GM12872 (cell line): ENCODE measurements at regions not wholly inside any gene's neighbourhood (a gene's known extent, or its start where the extent isn't known, plus 50 kb on each side); places are given as distances from the start of the nearest gene placed in this dataset.

ENCODE experiments used
- CTCF ChIP-seq: IDR thresholded peaks from 3 replicates; pipeline ENCODE4 v1.5.1; 2011; ENCODE audit warnings: low read depth, mild to moderate bottlenecking, low read length, moderate library complexity; ENCODE audit not compliant: insufficient read depth

DNA sequence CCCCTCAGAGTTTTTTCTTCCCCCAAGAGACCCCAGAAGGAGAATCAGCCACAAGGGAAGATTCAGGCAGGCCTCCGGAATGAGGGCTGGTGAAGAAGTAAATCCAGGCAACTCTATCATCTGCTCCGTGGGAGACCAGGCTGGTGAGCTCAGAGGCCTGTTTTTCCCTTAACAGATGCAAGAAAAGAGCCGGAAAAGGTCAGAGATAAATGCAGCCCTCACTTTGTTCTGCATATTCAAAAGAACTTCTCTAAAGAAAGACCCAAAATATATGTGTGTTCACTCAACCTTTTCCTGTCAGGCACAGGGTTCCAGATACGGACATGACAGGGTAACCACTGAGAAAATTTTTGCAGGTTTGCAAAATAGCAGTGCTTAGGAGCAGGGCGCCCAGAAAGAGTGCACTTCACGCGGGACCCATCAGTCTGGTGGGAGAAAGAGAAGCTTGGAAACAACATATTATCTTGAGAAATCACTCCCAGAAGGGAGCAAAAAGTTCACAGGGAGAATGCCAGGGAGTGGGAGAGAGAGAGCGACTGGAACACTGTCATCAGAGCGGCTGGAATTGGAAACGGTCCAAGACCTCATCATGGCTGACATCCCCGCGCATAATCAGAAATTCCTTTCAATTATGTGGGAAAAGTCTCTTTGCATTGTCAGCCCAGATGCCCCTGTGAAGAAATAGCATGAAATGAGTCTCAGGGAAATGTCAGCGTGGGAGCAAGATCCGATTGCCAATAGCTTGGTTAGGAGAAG, 244.8 kb upstream of the SLC14A2 start:
- no peak for TF ChIP-seq CTCF

- no peak for TF ChIP-seq CTCF
These were observed 241.9 kb upstream of the SLC14A2 start for GRCh38 chr18:45373286-45373880.

DNA sequence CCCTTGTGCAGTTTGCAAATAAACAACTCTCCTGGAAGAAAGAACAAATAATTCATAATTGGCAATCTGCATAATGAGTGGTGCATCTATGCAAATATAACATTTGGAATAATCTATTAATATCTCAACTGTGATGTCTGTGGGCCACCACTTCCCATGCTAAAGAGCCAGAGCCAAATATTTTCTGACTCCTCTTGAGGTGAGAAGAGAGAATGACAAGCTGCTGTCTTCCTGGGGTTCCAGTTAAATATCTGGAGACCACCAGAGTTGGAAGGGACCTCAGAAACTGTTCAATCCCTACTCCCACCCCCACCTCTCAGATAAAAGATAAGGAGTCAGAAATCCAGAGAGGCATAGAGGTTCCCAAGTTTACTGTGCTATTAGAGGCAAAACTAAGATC, 241.0 kb upstream of the SLC14A2 start:
- TF ChIP-seq CTCF: no peak

GRCh38 chr18:45374878-45375630, 240.2 kb upstream of the SLC14A2 start:
- no peak for TF ChIP-seq CTCF

DNA sequence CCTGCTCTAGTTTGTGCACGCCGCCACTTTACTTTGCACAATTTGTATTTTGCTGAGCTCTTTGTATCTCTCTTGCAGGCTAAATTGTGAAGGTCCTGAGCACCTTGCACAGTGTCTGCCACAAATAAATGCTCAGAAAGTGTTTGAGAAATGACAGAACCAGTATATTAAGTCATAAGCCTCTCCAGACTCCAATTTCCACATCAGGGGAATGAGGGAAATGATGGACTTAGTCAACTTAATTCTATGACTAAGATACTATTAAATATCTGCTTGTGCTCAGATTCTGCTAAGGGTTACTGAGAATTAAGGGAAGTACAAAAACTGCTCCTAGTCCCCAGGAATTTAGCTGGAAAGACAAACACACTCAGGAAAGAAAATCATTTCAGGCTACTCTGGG, 239.1 kb upstream of the SLC14A2 start:
- no peak for TF ChIP-seq CTCF

DNA sequence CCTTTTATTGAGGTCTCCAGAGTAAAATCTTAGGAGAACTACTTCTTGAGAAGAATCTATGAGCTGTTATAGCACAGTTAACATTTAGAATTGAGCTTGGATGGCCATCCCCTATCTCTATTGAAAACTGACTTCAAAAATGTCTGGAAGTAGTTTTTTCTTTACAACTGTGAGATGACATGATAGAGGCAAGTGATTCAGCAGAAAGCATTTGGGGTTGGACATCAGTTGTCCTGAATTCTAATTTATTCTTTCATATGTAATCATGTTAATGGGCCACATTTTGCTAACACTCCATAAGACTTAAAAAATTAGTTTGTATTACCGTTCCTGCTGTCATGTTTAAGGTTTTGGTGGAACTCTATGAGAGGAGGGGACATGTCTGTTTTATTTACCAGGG, 237.0 kb upstream of the SLC14A2 start:
- no peak for TF ChIP-seq CTCF

GRCh38 chr18:45378933-45379332, 236.3 kb upstream of the SLC14A2 start:
- TF ChIP-seq CTCF: no peak
